Large intestine (tissue), 3 donors: ENCODE measurements at regions not wholly inside any gene's neighbourhood (a gene's known extent, or its start where the extent isn't known, plus 50 kb on each side); places are given as distances from the start of the nearest gene placed in this dataset.
A peak's percentile ranks its signal among the peaks of the same experiment; 100 is the strongest.

Experiments used
- DNase-seq, 2 donors: peaks; one replicate each; pipeline versions ENCODE4 v3.0.0 to v3.0.0-alpha.2; 2013
- H3K27ac ChIP-seq: one replicate; pipeline ENCODE4 v1.5.1; 2013; ENCODE audit warnings: low read length
- H3K27me3 ChIP-seq: 2 replicates; pipeline ENCODE4 v1.6.1; 2013; ENCODE audit warnings: low read length; ENCODE audit not compliant: control insufficient read depth, insufficient read depth
- H3K36me3 ChIP-seq: 2 replicates; pipeline ENCODE4 v1.6.1; 2013; ENCODE audit warnings: low read length; ENCODE audit not compliant: control insufficient read depth, insufficient read depth
- H3K4me1 ChIP-seq: one replicate; pipeline ENCODE4 v1.6.1; 2013; ENCODE audit warnings: low read length; ENCODE audit not compliant: control insufficient read depth, insufficient read depth
- H3K4me3 ChIP-seq: one replicate; pipeline ENCODE4 v1.5.1; 2013; ENCODE audit warnings: low read length
- H3K9me3 ChIP-seq: one replicate; pipeline ENCODE4 v1.6.1; 2013; ENCODE audit warnings: mild to moderate bottlenecking, low read depth, low read length, moderate library complexity; ENCODE audit not compliant: control insufficient read depth
- WGBS: methylation state at CpG from one replicate; pipeline ENCODE4 v1.1.5; 2013; ENCODE audit warnings: low lambda C conversion rate; ENCODE audit not compliant: insufficient coverage; 5-methylcytosine and 5-hydroxymethylcytosine counted together

DNA sequence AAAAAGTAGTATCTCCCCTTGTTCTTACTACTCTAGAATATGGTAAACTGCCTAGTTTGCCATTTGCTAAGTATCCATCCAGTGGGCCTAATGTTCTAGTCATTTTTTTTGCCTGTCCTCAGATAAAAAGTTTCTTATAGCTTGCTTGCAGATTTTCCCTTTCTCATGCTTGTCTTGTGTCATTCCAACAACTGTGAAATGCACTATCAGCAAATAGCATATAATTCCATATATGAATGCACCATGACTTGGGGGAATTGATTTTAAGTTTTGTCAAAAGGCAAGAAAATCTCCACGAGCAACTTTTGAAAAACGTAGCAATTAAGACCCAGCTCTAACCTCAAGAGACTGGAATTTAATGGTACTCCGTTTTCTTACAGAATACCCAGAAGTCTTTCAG is 286.2 kb upstream of the GPR149 start:
- no peaks in the 10 kb centered on the region for H3K4me1 ChIP-seq
- WGBS = 100% methylated on average over 2 of the region's 3 CpGs

DNA sequence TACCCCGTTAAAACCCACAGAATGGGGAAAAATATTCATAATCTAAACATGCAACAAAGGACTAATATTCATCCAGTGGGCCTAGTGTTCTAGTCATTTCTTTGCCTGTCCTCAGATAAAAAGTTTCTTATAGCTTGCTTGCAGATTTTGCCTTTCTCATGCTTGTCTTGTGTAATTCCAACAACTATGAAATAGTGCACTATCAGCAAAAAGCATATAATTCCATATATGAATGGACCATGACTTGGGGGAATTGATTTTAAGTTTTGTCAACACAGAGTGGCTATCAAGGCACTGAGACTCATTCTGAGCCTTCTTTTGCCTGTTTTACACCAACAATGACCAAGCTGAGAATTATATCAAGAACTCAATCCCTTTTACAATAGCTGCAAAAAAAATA is 278.6 kb upstream of the GPR149 start:
- Histone ChIP-seq H3K4me1 (no peaks in the 10 kb centered on the region), H3K9me3 (no peaks in the 10 kb centered on the region), H3K27me3 (peaks cover 3% of the 10 kb centered on the region), H3K36me3 (no peaks in the 10 kb centered on the region), H3K4me3 (no peak overlapping the region), H3K27ac (no peak overlapping the region)
- no peak for DNase-seq
- no CpG with 5 or more reads among the region's 1 CpG for WGBS

More for the DNA sequence above, 286.2 kb upstream of the GPR149 start:
- Histone ChIP-seq H3K9me3 (no peaks in the 10 kb centered on the region), H3K4me3 (no peak overlapping the region), H3K27me3 (peaks cover 3% of the 10 kb centered on the region), H3K36me3 (no peaks in the 10 kb centered on the region), H3K27ac (no peak overlapping the region)
- no peak for DNase-seq

DNA sequence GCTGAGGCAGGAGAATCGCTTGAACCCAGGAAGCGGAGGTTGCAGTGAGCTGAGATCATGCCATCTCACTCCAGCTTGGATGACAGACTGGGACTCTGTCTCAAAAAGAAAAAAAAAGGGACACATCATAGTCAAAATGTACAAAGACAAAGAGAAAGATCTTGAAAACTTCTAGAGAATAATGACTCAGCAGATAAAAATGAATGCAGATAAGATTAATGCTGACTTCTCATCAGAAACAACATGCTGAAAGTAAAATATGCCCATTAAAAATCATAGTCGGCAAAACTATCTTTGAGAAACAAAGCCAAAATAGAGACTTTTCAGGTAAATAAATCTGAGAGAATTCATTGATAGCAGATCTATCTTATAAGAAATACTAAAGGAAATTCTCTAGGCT is 271.1 kb upstream of the GPR149 start:
- WGBS = 100% methylated on average over 1 of the region's 3 CpGs
- H3K36me3 ChIP-seq = no peaks in the 10 kb centered on the region
- H3K4me3 ChIP-seq = no peak overlapping the region
- no peak for DNase-seq
- H3K27ac ChIP-seq = no peak overlapping the region
- no peaks in the 10 kb centered on the region for H3K9me3 ChIP-seq
- H3K27me3 ChIP-seq = no peaks in the 10 kb centered on the region
- no peaks in the 10 kb centered on the region for H3K4me1 ChIP-seq

GRCh38 chr3:154690413-154690812 is 260.4 kb upstream of the GPR149 start:
- no peaks in the 10 kb centered on the region for H3K9me3 ChIP-seq
- no peak for DNase-seq
- no peaks in the 10 kb centered on the region for H3K27me3 ChIP-seq
- H3K27ac ChIP-seq = no peak overlapping the region
- no peaks in the 10 kb centered on the region for H3K4me1 ChIP-seq
- no peak overlapping the region for H3K4me3 ChIP-seq
- H3K36me3 ChIP-seq = no peaks in the 10 kb centered on the region

GRCh38 chr3:154684440-154684839 is 254.4 kb upstream of the GPR149 start:
- peak in 1 of 2 donors; percentile 39 for DNase-seq
- no CpG with 5 or more reads among the region's 6 CpGs for whole genome bisulfite sequencing

GRCh38 chr3:154684021-154684420 is 254.0 kb upstream of the GPR149 start:
- DNase-seq = no peak
- no peaks in the 10 kb centered on the region for H3K27me3 ChIP-seq
- no peak overlapping the region for H3K27ac ChIP-seq
- no CpG with 5 or more reads among the region's 3 CpGs for WGBS
- H3K4me1 ChIP-seq = no peaks in the 10 kb centered on the region
- H3K36me3 ChIP-seq = no peaks in the 10 kb centered on the region
- no peaks in the 10 kb centered on the region for H3K9me3 ChIP-seq
- no peak overlapping the region for H3K4me3 ChIP-seq

More at GRCh38 chr3:154684440-154684839, 254.4 kb upstream of the GPR149 start:
- Histone ChIP-seq H3K27ac (no peak overlapping the region), H3K36me3 (no peaks in the 10 kb centered on the region), H3K4me3 (no peak overlapping the region), H3K27me3 (no peaks in the 10 kb centered on the region), H3K9me3 (no peaks in the 10 kb centered on the region), H3K4me1 (no peaks in the 10 kb centered on the region)

- H3K27ac ChIP-seq = no peak overlapping the region
- no peaks in the 10 kb centered on the region for H3K9me3 ChIP-seq
- H3K4me1 ChIP-seq = no peaks in the 10 kb centered on the region
- no peak for DNase-seq
- H3K27me3 ChIP-seq = no peaks in the 10 kb centered on the region
- H3K36me3 ChIP-seq = no peaks in the 10 kb centered on the region
- WGBS = 100% methylated on average over 1 of the region's 1 CpG
- no peak overlapping the region for H3K4me3 ChIP-seq
Measured at GRCh38 chr3:154678041-154678654, 248.2 kb upstream of the GPR149 start.

GRCh38 chr3:154668835-154669234 is 238.8 kb upstream of the GPR149 start:
- no peaks in the 10 kb centered on the region for H3K27me3 ChIP-seq
- no peak overlapping the region for H3K27ac ChIP-seq
- H3K4me1 ChIP-seq = no peaks in the 10 kb centered on the region
- no peaks in the 10 kb centered on the region for H3K36me3 ChIP-seq
- no CpG with 5 or more reads among the region's 1 CpG for WGBS
- no peak overlapping the region for H3K4me3 ChIP-seq
- DNase-seq = no peak
- H3K9me3 ChIP-seq = no peaks in the 10 kb centered on the region

DNA sequence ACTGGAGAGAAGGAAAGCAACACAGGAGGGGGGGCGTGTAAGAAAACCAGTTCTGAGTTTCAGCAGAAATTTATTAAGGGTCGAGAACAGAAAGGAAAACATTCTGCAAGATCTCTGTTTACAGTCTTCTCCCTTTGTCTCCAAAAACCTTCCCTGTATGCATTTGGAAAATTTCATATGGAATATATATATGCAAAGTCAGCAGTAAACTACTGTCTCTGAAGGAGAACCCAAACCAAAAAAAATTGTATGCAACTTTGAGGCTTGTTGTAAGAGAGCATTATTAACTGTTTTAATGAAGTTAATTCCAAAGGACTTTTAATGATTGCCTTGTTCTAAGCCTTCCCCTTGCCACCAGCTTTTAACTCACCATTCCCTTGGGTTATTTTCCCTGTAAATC is 238.2 kb upstream of the GPR149 start:
- Histone ChIP-seq H3K27me3 (no peaks in the 10 kb centered on the region), H3K4me1 (peaks cover 5% of the 10 kb centered on the region), H3K36me3 (no peaks in the 10 kb centered on the region), H3K4me3 (no peak overlapping the region), H3K9me3 (no peaks in the 10 kb centered on the region), H3K27ac (no peak overlapping the region)
- no peak for DNase-seq
- 50% methylated on average over 2 of the region's 2 CpGs for WGBS

DNA sequence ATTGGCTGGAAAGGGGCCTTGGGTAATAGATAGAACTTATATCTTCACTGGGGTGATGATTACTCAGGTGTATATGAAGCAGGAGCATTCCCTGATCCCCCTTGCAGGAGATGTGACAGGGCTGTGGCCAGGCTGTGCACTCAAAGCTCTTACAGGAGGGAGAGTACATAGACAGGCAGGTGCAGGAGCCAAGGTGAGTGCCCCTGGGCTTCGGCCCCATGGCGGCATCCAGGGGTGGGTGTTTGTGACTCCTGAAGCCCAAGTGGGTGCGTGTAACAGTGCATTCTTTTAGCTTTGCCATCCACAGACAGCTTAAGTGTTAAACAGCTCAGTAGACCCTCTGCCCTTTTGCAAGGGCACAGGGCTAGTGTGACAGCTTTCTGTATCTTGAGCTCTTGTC is 236.6 kb upstream of the GPR149 start:
- peaks cover 11% of the 10 kb centered on the region for H3K4me1 ChIP-seq
- no peaks in the 10 kb centered on the region for H3K27me3 ChIP-seq
- no peak for DNase-seq
- H3K4me3 ChIP-seq = no peak overlapping the region
- no peak overlapping the region for H3K27ac ChIP-seq
- no CpG with 5 or more reads among the region's 3 CpGs for WGBS
- no peaks in the 10 kb centered on the region for H3K36me3 ChIP-seq
- no peaks in the 10 kb centered on the region for H3K9me3 ChIP-seq

DNA sequence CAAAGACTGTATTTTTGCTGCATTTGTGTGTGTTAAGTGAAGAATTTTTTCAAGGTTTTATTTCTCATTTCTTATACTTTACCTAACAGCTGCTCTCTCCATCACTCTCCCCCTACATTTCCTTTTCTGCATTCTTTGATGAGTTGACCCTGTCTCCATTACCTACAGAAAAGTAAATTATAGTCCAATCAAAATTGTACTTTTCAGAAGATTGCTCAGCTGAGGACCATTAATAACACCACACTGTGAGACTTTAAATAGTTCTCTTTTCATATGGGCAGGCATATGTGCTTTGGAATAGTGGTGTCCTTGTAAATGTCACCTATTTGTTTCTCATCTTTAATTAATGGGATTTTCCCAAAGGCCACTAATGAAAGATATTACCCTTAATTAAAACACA is 234.7 kb upstream of the GPR149 start:
- DNase-seq = no peak
- Histone ChIP-seq H3K36me3 (no peaks in the 10 kb centered on the region), H3K27ac (no peak overlapping the region), H3K27me3 (no peaks in the 10 kb centered on the region), H3K9me3 (no peaks in the 10 kb centered on the region), H3K4me1 (peaks cover 11% of the 10 kb centered on the region), H3K4me3 (no peak overlapping the region)
